Limb (tissue), 2 donors: ENCODE measurements at regions not wholly inside any gene's neighbourhood (a gene's known extent, or its start where the extent isn't known, plus 50 kb on each side); places are given as distances from the start of the nearest gene placed in this dataset.

ENCODE experiments used
- DNase-seq, 2 donors: peaks; one replicate each; pipeline ENCODE4 v3.0.0-alpha.2; 2016; ENCODE audit errors: extremely low spot score in 2 of 2

DNA sequence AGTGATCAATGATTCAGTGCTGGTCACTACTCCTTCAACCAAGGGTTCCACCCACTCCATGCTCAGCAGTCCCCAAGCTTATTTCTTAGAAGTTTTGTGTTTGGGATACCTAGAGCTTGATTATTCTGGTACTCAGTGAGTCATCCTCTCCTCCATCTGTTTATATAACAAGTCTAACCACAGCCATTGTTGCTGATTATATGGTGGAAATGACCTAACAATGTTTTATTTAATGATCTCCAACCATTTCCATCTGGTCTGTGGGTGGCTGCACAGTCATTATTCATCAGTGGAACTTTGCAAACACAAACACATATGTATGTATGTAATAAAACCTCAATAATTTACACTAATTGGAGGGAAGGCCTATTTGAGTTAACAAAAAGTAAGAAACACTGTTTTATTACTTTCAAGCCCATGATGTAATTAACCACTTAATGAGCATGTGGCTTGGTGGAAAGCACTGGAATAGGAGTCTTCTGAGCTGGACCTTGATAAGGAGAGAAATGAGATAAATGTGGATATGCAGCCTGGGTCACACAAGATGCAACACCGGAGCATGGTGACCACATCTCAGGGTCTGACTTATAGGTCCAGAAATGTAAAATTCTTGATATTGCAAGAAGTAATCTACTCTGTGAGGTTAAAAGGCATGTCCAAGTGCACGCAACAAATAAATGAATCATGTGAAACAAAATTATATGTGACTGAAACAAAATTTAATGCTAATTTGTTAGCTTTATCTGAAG lies 99.0 kb upstream of the WLS start:
- no peak for DNase-seq

GRCh38 chr1:68330391-68330790 lies 98.1 kb upstream of the WLS start:
- no peak for DNase-seq

DNA sequence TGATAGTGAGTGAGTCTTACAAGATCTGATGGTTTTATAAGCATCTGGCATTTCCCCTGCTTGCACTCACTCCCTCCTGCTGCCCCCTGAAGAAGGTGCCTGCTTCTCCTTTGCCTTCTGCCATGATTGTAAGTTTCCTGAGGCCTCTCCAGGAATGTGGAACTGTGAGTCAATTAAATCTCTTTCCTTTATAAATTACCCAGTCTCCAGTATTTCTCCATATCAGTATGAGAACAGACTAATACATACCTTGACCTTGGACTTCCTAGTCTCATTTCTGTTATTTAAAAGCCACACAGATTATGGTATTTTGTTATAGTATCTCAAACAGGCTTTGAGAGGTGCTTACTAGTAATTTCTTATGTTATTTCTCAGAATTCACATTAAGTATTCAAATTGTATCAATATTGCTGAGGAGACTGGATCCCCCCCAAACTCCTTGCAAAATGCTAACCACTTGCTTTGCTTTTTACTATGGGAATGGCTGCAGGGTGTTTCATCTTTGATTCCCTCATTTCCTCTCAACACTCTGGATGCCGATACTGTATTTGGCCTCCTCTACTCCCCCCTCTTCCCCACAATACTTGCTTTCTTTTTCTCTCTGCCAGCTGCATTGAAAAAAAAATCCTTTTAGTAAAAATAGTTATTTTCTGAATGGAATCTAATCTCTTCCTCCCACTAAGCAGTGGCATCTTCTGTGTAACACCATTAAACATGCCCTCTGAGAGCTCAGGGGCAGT lies 96.9 kb upstream of the WLS start:
- DNase-seq = no peak

- DNase-seq = no peak
Observed at GRCh38 chr1:68328490-68328889, 96.2 kb upstream of the WLS start.

- no peak for DNase-seq
Observed at GRCh38 chr1:68327414-68327813, 95.1 kb upstream of the WLS start.

GRCh38 chr1:68326481-68326880 lies 94.2 kb upstream of the WLS start:
- no peak for DNase-seq

DNA sequence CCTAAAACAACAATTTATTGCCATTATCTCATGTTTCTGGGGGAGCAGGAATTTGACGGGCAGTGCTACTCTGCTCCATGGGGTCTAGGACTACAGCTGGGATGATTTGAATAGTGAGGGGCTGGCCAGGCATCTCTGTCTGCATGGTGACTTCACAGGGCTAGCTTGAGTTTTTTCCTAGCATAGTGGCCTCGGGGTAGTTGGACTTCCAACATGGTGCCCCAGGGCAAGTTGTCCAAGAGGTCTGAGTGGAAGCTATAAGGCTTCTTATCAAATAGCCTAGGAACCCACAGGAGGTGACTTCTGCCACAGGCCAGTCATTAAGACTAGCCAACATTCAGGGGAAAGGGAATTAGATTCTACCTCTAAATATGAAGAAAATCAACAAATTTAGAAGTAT lies 92.0 kb upstream of the WLS start:
- DNase-seq = no peak

GRCh38 chr1:68322837-68323687 lies 90.7 kb upstream of the WLS start:
- DNase-seq = no peak

GRCh38 chr1:68322096-68322495 lies 89.8 kb upstream of the WLS start:
- DNase-seq = no peak

DNA sequence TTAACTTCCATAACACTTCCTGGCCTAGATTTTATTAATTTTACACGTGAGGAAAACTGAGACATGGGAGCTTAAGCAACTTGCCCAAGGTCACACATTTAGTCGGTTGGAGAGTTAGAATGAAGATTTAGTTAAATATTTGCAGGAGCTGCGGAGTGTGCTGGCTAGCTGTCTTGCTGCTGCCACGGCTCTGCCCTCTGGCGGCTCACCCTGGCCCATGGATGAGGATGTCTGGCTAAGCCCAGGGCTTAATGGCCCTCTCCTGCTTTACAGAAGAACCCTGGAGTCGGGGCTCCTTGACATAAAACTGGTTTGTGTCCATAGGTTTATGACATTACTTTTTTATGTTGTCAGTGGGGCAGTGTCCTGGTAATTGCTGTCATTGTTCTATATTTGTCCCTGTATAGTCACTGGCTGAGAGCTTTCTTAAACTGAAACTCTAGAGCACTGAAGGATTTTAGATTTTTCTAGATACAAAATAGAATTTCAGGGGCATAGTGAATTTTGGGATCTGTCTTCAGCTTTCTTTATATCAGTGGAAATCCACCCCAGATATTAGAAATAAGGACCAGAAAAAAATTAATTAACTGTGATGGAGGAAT lies 88.9 kb upstream of the WLS start:
- DNase-seq = peak; percentile 57 to 69

GRCh38 chr1:68320349-68320748 lies 88.0 kb upstream of the WLS start:
- no peak for DNase-seq

DNA sequence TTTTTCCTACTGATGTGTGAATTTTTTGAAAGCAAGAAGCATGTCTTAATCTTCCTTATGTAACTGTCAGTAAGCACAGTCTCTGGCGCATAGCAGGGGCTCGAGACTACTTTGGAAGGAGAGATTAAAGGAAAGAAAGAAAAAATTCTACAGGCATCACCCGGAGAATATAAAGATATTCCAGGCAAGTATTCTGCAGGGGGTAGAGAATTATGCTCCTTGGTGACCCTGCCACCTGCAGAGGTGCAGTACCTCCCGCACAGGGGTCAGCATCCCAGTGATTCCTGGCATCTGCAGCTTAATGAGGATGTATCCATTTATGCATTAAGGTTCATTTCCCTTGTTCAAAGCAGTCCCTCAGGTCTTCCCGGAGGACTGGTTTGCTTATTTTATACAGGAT lies 87.6 kb upstream of the WLS start:
- no peak for DNase-seq

GRCh38 chr1:68317543-68317942 lies 85.2 kb upstream of the WLS start:
- no peak for DNase-seq

DNA sequence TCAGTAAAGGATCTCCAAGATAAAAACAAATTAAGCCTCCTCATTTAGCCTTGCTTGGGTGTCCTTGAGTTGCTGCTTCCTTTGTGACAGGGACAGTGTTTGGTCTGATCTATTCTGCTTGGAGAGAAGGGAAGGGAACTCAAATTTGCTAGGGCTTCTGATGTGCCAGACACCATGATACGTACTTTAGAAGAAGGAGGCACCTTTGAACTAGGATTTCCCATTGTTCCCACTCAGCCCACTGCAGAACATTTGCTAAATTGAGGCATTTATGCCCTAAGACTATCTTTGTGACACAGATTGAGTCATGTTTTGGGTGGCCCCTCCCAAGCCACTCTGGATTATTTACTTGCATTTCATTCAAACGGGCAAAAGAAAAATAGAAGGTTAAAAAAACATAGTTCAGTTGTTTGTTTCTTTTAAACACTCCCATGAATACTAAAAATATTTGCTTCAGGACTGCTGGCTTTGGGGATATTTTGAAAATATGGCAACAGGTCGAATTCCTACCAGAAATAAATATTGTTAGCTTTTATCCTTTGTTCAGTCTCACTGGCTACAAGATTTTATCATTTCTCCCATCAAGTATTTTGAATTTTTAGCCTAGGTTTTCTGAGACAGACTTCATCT lies 81.9 kb upstream of the WLS start:
- DNase-seq = no peak

GRCh38 chr1:68313735-68314134 lies 81.4 kb upstream of the WLS start:
- no peak for DNase-seq

GRCh38 chr1:68308034-68308433 lies 75.7 kb upstream of the WLS start:
- no peak for DNase-seq

GRCh38 chr1:68307378-68307787 lies 75.1 kb upstream of the WLS start:
- DNase-seq = no peak

DNA sequence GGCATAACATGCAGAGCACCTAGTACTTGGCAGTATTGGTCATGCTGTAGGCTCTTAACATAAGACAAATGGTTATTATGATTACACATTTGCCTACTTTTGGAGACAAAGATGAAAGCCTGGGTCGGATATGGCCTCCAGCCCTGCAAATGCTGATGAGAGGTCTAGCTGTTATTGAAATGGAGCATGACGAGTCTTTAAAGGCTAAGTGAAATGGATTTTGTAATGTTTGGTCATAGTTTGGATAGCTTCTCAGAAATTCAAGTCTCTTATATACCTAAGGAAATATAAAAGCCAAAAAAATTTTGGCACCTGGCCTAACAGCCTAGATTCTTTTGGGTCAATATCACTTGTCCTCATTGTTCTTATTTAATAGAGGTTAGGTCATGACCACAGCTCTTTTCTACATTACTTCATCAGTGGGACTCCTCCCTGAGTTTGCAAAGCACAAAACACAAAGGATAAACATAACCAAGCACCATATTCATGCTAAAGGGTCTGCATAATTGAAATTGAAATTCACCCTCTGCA lies 69.2 kb upstream of the WLS start:
- no peak for DNase-seq

DNA sequence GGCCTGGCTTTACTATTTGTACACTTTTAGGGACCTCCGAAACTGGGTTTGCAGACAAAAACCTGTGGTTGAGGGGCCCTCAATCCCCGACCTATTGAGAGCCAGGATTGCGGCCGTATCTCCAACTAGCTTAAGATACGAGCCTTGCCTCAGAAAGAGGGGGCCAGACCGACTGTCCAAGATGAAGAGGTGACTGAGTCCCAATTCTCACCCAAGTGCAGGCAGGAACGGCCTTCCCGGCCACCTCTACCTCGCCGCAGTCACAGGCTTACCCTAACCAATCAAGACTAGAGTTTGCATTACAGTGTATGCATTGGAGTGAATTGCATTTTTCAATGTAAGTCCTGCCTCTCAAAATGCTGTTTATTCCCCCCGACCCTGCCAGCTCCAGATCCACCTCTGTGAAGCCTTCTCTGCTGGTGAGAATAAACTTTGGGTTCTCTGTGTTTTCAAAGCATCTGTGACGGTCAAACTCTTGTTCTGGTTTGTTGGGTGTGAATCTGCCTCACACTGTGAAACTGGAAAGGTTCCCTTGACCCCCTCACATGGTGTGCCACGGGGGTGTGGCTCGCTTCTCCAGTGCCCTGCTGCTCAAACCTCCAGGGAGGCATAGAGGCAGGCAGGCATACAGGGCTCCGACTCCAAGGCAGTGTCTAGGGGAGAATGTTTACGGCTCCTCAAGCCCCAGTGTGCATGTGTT lies 62.2 kb upstream of the WLS start:
- DNase-seq = no peak

- peak; percentile 61 to 63 for DNase-seq
Observed at GRCh38 chr1:68293609-68294366, 61.5 kb upstream of the WLS start.
